ENCODE measurements at regions not wholly inside any gene's neighbourhood (a gene's known extent, or its start where the extent isn't known, plus 50 kb on each side); places are given as distances from the start of the nearest gene placed in this dataset.

GRCh38 chr2:181129364-181130056 lies 149.1 kb downstream of the UBE2E3 start:
- no peak for TF ChIP-seq POLR2A (IDR thresholded peaks at IDR 0.05; ENCODE audit: low read depth, low read length)
- no peak for TF ChIP-seq TAF1 (IDR thresholded peaks at IDR 0.05; ENCODE audit: low read depth, low read length)
- TF ChIP-seq POLR2AphosphoS5 (IDR thresholded peaks at IDR 0.05; ENCODE audit: low read depth, low read length): no peak
